Mesendoderm (in vitro differentiated cells): ENCODE measurements at regions not wholly inside any gene's neighbourhood (a gene's known extent, or its start where the extent isn't known, plus 50 kb on each side); places are given as distances from the start of the nearest gene placed in this dataset.

Source experiments
- DNase-seq: peaks from one replicate; pipeline ENCODE4 v3.0.0; 2013
- H2AK5ac ChIP-seq: 2 replicates; pipeline ENCODE4 v1.6.1; 2013; ENCODE audit warnings: low read length, inconsistent platforms
- H2BK120ac ChIP-seq: 2 replicates; pipeline ENCODE4 v1.6.1; 2013; ENCODE audit warnings: low read depth, mild to moderate bottlenecking, low read length, moderate library complexity, mixed read lengths
- H2BK15ac ChIP-seq: replicated peaks from 2 replicates; pipeline ENCODE4 v1.6.1; 2013; ENCODE audit warnings: low read depth, mild to moderate bottlenecking, moderate library complexity
- H2BK5ac ChIP-seq: 2 replicates; pipeline ENCODE4 v1.6.1; 2013; ENCODE audit warnings: low read length, inconsistent platforms
- H3K18ac ChIP-seq: 2 replicates; pipeline ENCODE4 v1.6.1; 2013; ENCODE audit warnings: mild to moderate bottlenecking, low read length, mixed read lengths
- H3K23ac ChIP-seq: one replicate; pipeline ENCODE4 v1.6.1; 2013; ENCODE audit warnings: low read length
- H3K27ac ChIP-seq: 2 replicates; pipeline ENCODE4 v1.5.1; 2013; ENCODE audit warnings: low read depth, mild to moderate bottlenecking, inconsistent platforms, low read length, moderate library complexity
- H3K27me3 ChIP-seq: 2 replicates; pipeline ENCODE4 v1.6.1; 2013; ENCODE audit warnings: low read length, control low read depth, mild to moderate bottlenecking, inconsistent platforms; ENCODE audit not compliant: insufficient read depth, poor library complexity
- H3K36me3 ChIP-seq: 2 replicates; pipeline ENCODE4 v1.6.1; 2013; ENCODE audit warnings: low read length, inconsistent platforms; ENCODE audit not compliant: control insufficient read depth, insufficient read depth
- H3K4ac ChIP-seq: one replicate; pipeline ENCODE4 v1.6.1; 2013; ENCODE audit warnings: low read depth, mild to moderate bottlenecking, low read length, moderate library complexity
- H3K4me1 ChIP-seq: 2 replicates; pipeline ENCODE4 v1.6.1; 2013; ENCODE audit warnings: low read depth, low read length, inconsistent platforms; ENCODE audit not compliant: control insufficient read depth
- H3K4me2 ChIP-seq: 2 replicates; pipeline ENCODE4 v1.6.1; 2013; ENCODE audit warnings: low read length
- H3K4me3 ChIP-seq: 2 replicates; pipeline ENCODE4 v1.5.1; 2013; ENCODE audit warnings: mild to moderate bottlenecking, low read length
- H3K56ac ChIP-seq: one replicate; pipeline ENCODE4 v1.6.1; 2013; ENCODE audit warnings: low read length
- H3K79me1 ChIP-seq: 2 replicates; pipeline ENCODE4 v1.6.1; 2013; ENCODE audit warnings: low read length, inconsistent platforms
- H3K79me2 ChIP-seq: 2 replicates; pipeline ENCODE4 v1.6.1; 2013; ENCODE audit warnings: mild to moderate bottlenecking, low read length; ENCODE audit not compliant: control insufficient read depth, insufficient read depth
- H3K9ac ChIP-seq: 2 replicates; pipeline ENCODE4 v1.6.1; 2013; ENCODE audit warnings: low read length, inconsistent platforms
- H4K5ac ChIP-seq: one replicate; pipeline ENCODE4 v1.6.1; 2013; ENCODE audit warnings: low read length
- H4K8ac ChIP-seq: one replicate; pipeline ENCODE4 v1.6.1; 2013; ENCODE audit warnings: low read depth, mild to moderate bottlenecking, control low read depth, low read length, moderate library complexity
- WGBS: extraction: QIAGEN DNeasy Blood & Tissue Kit; methylation state at CpG from one replicate; pipeline ENCODE4 v1.1.7; 2013; ENCODE audit warnings: low lambda C conversion rate, missing lambda C conversion rate; ENCODE audit not compliant: insufficient coverage; ENCODE audit errors: extremely low coverage; 5-methylcytosine and 5-hydroxymethylcytosine counted together

- Histone ChIP-seq H3K36me3 (no peaks in the 10 kb centered on the region), H3K4me3 (no peak overlapping the region)
- no CpG with 5 or more reads among the region's 2 CpGs for WGBS
Measured at GRCh38 chr13:69283837-69284236, 823.8 kb upstream of the ATXN8OS start.

GRCh38 chr13:69283301-69283700 lies 824.3 kb upstream of the ATXN8OS start:
- H3K4me2 ChIP-seq: no peak overlapping the region
- WGBS: no CpG with 5 or more reads among the region's 1 CpG

More at GRCh38 chr13:69283837-69284236, 823.8 kb upstream of the ATXN8OS start:
- no peak overlapping the region for H2AK5ac ChIP-seq
- no peak overlapping the region for H3K9ac ChIP-seq
- H3K18ac ChIP-seq: no peak overlapping the region
- H3K23ac ChIP-seq: no peak overlapping the region
- DNase-seq: no peak
- no peaks in the 10 kb centered on the region for H3K4me1 ChIP-seq
- H2BK5ac ChIP-seq: no peak overlapping the region
- H3K79me1 ChIP-seq: no peaks in the 10 kb centered on the region
- no peak overlapping the region for H4K5ac ChIP-seq
- no peak overlapping the region for H3K27ac ChIP-seq
- no peak overlapping the region for H3K56ac ChIP-seq
- no peaks in the 10 kb centered on the region for H3K79me2 ChIP-seq
- H2BK15ac ChIP-seq: no peak overlapping the region
- no peak overlapping the region for H4K8ac ChIP-seq
- H3K4ac ChIP-seq: no peak overlapping the region
- H2BK120ac ChIP-seq: no peak overlapping the region
- no peak overlapping the region for H3K4me2 ChIP-seq
- no peaks in the 10 kb centered on the region for H3K27me3 ChIP-seq

GRCh38 chr13:69280399-69280798 lies 827.2 kb upstream of the ATXN8OS start:
- H4K5ac ChIP-seq: no peak overlapping the region
- no peak overlapping the region for H3K23ac ChIP-seq
- no peaks in the 10 kb centered on the region for H3K79me1 ChIP-seq
- H3K4me3 ChIP-seq: no peak overlapping the region
- H3K27ac ChIP-seq: no peak overlapping the region
- no peaks in the 10 kb centered on the region for H3K4me1 ChIP-seq
- no peak overlapping the region for H2AK5ac ChIP-seq
- H2BK5ac ChIP-seq: no peak overlapping the region
- H3K18ac ChIP-seq: no peak overlapping the region
- WGBS: no CpG with 5 or more reads among the region's 4 CpGs
- H3K56ac ChIP-seq: no peak overlapping the region
- no peak overlapping the region for H2BK15ac ChIP-seq
- no peak overlapping the region for H2BK120ac ChIP-seq
- no peaks in the 10 kb centered on the region for H3K27me3 ChIP-seq
- H4K8ac ChIP-seq: no peak overlapping the region
- H3K79me2 ChIP-seq: no peaks in the 10 kb centered on the region
- H3K36me3 ChIP-seq: no peaks in the 10 kb centered on the region
- no peak overlapping the region for H3K4me2 ChIP-seq
- no peak overlapping the region for H3K9ac ChIP-seq
- no peak for DNase-seq
- no peak overlapping the region for H3K4ac ChIP-seq

More at GRCh38 chr13:69283301-69283700, 824.3 kb upstream of the ATXN8OS start:
- H3K4me3 ChIP-seq: no peak overlapping the region
- H3K36me3 ChIP-seq: no peaks in the 10 kb centered on the region
- no peak overlapping the region for H3K23ac ChIP-seq
- no peak overlapping the region for H2BK120ac ChIP-seq
- no peak overlapping the region for H4K5ac ChIP-seq
- H3K4me1 ChIP-seq: no peaks in the 10 kb centered on the region
- no peak overlapping the region for H3K4ac ChIP-seq
- H3K79me1 ChIP-seq: no peaks in the 10 kb centered on the region
- no peaks in the 10 kb centered on the region for H3K79me2 ChIP-seq
- H3K27ac ChIP-seq: no peak overlapping the region
- H2BK5ac ChIP-seq: no peak overlapping the region
- no peak overlapping the region for H2AK5ac ChIP-seq
- H3K9ac ChIP-seq: no peak overlapping the region
- no peaks in the 10 kb centered on the region for H3K27me3 ChIP-seq
- no peak overlapping the region for H4K8ac ChIP-seq
- DNase-seq: no peak
- H3K56ac ChIP-seq: no peak overlapping the region
- H3K18ac ChIP-seq: no peak overlapping the region
- no peak overlapping the region for H2BK15ac ChIP-seq

GRCh38 chr13:69279213-69279612 lies 828.4 kb upstream of the ATXN8OS start:
- no peak overlapping the region for H2BK15ac ChIP-seq
- no peak overlapping the region for H2BK5ac ChIP-seq
- no peaks in the 10 kb centered on the region for H3K36me3 ChIP-seq
- no peak overlapping the region for H3K27ac ChIP-seq
- no peak overlapping the region for H3K9ac ChIP-seq
- H3K4me1 ChIP-seq: no peaks in the 10 kb centered on the region
- H4K8ac ChIP-seq: no peak overlapping the region
- H4K5ac ChIP-seq: no peak overlapping the region
- DNase-seq: no peak
- no peaks in the 10 kb centered on the region for H3K79me2 ChIP-seq
- no peak overlapping the region for H3K18ac ChIP-seq
- no peak overlapping the region for H3K56ac ChIP-seq
- no peak overlapping the region for H3K4me3 ChIP-seq
- H3K4ac ChIP-seq: no peak overlapping the region
- no peak overlapping the region for H3K4me2 ChIP-seq
- H3K23ac ChIP-seq: no peak overlapping the region
- H3K27me3 ChIP-seq: no peaks in the 10 kb centered on the region
- H2AK5ac ChIP-seq: no peak overlapping the region
- H2BK120ac ChIP-seq: no peak overlapping the region
- no peaks in the 10 kb centered on the region for H3K79me1 ChIP-seq

- H3K79me2 ChIP-seq: no peaks in the 10 kb centered on the region
- H4K5ac ChIP-seq: no peak overlapping the region
- WGBS: no CpG with 5 or more reads among the region's 1 CpG
- H3K36me3 ChIP-seq: no peaks in the 10 kb centered on the region
- no peaks in the 10 kb centered on the region for H3K4me1 ChIP-seq
- no peak overlapping the region for H3K18ac ChIP-seq
- no peaks in the 10 kb centered on the region for H3K79me1 ChIP-seq
- no peak overlapping the region for H2BK5ac ChIP-seq
- H3K9ac ChIP-seq: no peak overlapping the region
- no peak for DNase-seq
- no peak overlapping the region for H3K27ac ChIP-seq
- no peak overlapping the region for H2BK120ac ChIP-seq
- no peak overlapping the region for H3K4ac ChIP-seq
- no peak overlapping the region for H2AK5ac ChIP-seq
- no peak overlapping the region for H4K8ac ChIP-seq
- no peak overlapping the region for H3K4me2 ChIP-seq
- H3K4me3 ChIP-seq: no peak overlapping the region
- no peaks in the 10 kb centered on the region for H3K27me3 ChIP-seq
- no peak overlapping the region for H2BK15ac ChIP-seq
- H3K56ac ChIP-seq: no peak overlapping the region
- H3K23ac ChIP-seq: no peak overlapping the region
Measured at GRCh38 chr13:69274231-69274630, 833.4 kb upstream of the ATXN8OS start.
